HUES64 (cell line): ENCODE measurements at regions not wholly inside any gene's neighbourhood (a gene's known extent, or its start where the extent isn't known, plus 50 kb on each side); places are given as distances from the start of the nearest gene placed in this dataset.
"Not testable (repeated sequence)": the region's sequence is repeated elsewhere in the genome, so short reads cannot be mapped to it uniquely, and the experiment has no call there.

Experiments
- H3K27ac ChIP-seq: 2 replicates; pipeline ENCODE4 v1.7.0; 2013; ENCODE audit warnings: low read depth, low read length, inconsistent platforms
- H3K27me3 ChIP-seq: 2 replicates; pipeline ENCODE4 v1.6.1; 2013; ENCODE audit warnings: mild to moderate bottlenecking, low read length; ENCODE audit not compliant: insufficient read depth
- H3K36me3 ChIP-seq: 2 replicates; pipeline ENCODE4 v1.6.1; 2013; ENCODE audit warnings: mild to moderate bottlenecking, low read length; ENCODE audit not compliant: insufficient read depth
- H3K4me1 ChIP-seq: 2 replicates; pipeline ENCODE4 v1.6.1; 2013; ENCODE audit warnings: mild to moderate bottlenecking, low read length, moderate library complexity; ENCODE audit not compliant: insufficient read depth
- H3K4me3 ChIP-seq: 2 replicates; pipeline ENCODE4 v1.5.1; 2013; ENCODE audit warnings: mild to moderate bottlenecking, low read length, moderate library complexity
- H3K9ac ChIP-seq: 2 replicates; pipeline ENCODE4 v1.6.1; 2013; ENCODE audit warnings: mild to moderate bottlenecking, low read depth, low read length
- H3K9me3 ChIP-seq: 2 replicates; pipeline ENCODE4 v1.6.1; 2013; ENCODE audit warnings: low read depth, low read length; ENCODE audit not compliant: insufficient read depth
- WGBS: fragments of 150-250, 120-280 bp; methylation state at CpG from one replicate; pipeline ENCODE4 v1.1.7; 2013; ENCODE audit warnings: missing lambda C conversion rate; 5-methylcytosine and 5-hydroxymethylcytosine counted together

DNA sequence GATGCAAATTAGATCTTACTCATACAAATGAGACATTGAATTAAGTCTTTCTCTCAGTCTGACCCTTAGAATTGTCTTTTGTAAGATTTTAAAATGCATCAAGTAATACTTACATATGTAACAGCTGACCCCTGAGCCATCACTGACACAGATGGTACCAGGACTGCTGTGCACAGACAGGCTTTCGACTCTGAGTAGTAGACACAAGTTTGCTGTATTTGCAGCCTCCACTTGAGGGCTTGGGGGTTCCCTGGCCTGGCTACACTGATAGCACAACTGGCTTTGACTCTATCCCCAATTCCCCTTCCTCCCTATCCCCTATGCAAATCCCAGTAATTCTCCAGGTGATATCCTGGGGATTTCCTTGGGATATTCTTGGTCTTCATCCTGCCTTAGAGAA lies 200.7 kb downstream of the RPIA start:
- Histone ChIP-seq H3K27ac (no peak overlapping the region), H3K9me3 (no peaks in the 10 kb centered on the region), H3K4me3 (no peak overlapping the region), H3K36me3 (no peaks in the 10 kb centered on the region), H3K27me3 (no peaks in the 10 kb centered on the region; the same call in 1 of the 2 replicates), H3K4me1 (no peaks in the 10 kb centered on the region), H3K9ac (no peak overlapping the region)
- WGBS, result 93% methylated on average over 1 of the region's 1 CpG

DNA sequence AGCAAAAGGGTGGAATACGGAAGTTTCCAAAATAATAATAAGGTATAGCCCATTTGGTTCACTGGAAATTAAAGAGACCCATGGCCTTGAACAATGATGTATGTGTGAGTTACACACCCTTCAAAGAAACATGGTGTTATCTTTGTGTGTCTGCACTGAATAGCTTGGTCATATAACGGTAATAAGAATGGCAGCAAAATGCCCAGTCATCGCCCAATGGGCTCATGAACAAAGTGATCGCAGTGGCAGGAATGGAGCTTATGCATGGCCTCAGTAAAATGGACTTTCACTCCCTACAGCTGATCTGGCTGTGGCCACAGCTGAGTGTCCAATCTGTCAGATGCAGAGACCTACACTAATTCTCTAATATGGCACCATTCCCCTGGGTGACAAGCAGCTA lies 201.3 kb downstream of the RPIA start:
- no peaks in the 10 kb centered on the region for H3K4me1 ChIP-seq
- H3K9me3 ChIP-seq, result no peaks in the 10 kb centered on the region
- no peaks in the 10 kb centered on the region; the same call in 1 of the 2 replicates for H3K27me3 ChIP-seq
- no peak overlapping the region for H3K4me3 ChIP-seq
- H3K36me3 ChIP-seq, result no peaks in the 10 kb centered on the region
- H3K9ac ChIP-seq, result no peak overlapping the region
- no peak overlapping the region for H3K27ac ChIP-seq
- WGBS, result 95% methylated on average over 4 of the region's 4 CpGs

GRCh38 chr2:88896971-88897370 lies 205.5 kb downstream of the RPIA start:
- no peak overlapping the region for H3K9ac ChIP-seq
- no peaks in the 10 kb centered on the region for H3K4me1 ChIP-seq
- H3K27me3 ChIP-seq, result no peaks in the 10 kb centered on the region; the same call in 1 of the 2 replicates
- H3K4me3 ChIP-seq, result no peak overlapping the region
- H3K9me3 ChIP-seq, result no peaks in the 10 kb centered on the region
- WGBS, result 74% methylated on average over 1 of the region's 1 CpG
- no peaks in the 10 kb centered on the region for H3K36me3 ChIP-seq
- H3K27ac ChIP-seq, result no peak overlapping the region

GRCh38 chr2:88897715-88898114 lies 206.2 kb downstream of the RPIA start:
- no peak overlapping the region for H3K9ac ChIP-seq
- H3K4me1 ChIP-seq, result no peaks in the 10 kb centered on the region
- no peaks in the 10 kb centered on the region; the same call in 1 of the 2 replicates for H3K27me3 ChIP-seq
- no peak overlapping the region for H3K4me3 ChIP-seq
- no peaks in the 10 kb centered on the region for H3K9me3 ChIP-seq
- H3K36me3 ChIP-seq, result no peaks in the 10 kb centered on the region
- 60% methylated on average over 1 of the region's 1 CpG for WGBS
- no peak overlapping the region for H3K27ac ChIP-seq

DNA sequence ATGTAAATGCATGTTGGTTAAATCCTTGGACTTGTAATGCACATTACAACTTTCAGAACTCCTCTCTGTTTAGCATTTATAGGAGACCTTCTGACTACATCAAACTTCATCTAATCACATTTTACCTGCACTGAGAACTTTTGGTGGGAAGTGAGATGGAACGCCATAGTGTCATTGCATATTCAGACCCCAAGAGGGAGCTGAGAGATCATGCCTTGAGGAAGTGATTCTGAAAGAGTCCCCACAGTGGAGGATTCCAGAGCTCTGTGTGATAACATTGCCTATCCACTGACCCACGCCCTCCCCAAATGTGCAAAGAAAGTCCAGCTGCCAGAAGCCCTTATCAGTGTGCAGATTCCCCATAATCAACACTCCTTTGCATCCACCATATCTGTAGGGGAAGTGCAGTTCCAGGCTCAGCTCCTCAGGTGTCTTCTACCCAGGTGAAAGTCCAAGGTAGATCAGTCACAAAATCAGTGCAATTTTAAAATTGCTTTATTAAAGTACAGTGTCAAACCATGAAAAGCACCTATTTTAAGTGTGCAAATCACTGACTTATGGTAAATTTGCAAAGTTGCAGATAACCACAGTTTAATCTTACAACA lies 212.4 kb downstream of the RPIA start:
- no peaks in the 10 kb centered on the region for H3K9me3 ChIP-seq
- H3K27ac ChIP-seq, result no peak overlapping the region
- WGBS, result 12% methylated on average over 2 of the region's 2 CpGs
- H3K9ac ChIP-seq, result no peak overlapping the region
- H3K36me3 ChIP-seq, result no peaks in the 10 kb centered on the region
- no peak overlapping the region for H3K4me3 ChIP-seq
- H3K4me1 ChIP-seq, result no peaks in the 10 kb centered on the region
- no peaks in the 10 kb centered on the region for H3K27me3 ChIP-seq

DNA sequence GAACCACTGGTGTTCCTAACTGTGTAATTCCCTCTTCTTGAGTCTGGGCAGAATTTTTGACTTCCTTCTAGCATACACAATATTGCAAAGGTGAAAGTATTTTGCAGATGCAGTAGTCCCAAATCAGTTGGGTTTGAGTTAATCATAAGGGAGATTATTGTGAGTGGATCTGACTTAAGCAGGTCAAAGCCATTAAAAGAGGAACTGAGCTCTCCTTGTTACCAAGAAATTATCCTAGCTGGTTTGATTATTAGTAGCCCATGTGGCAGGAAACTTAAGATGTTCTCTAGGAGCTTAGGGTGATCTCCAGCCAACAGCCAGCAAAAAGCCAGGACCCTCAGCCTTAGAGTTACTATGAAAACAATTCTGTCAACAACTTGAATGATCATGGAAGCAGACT lies 221.8 kb downstream of the RPIA start:
- Histone ChIP-seq H3K9me3 (no peaks in the 10 kb centered on the region), H3K9ac (no peak overlapping the region), H3K4me3 (no peak overlapping the region), H3K27ac (no peak overlapping the region), H3K4me1 (no peaks in the 10 kb centered on the region), H3K27me3 (no peaks in the 10 kb centered on the region), H3K36me3 (no peaks in the 10 kb centered on the region)

- WGBS, result 91% methylated on average over 5 of the region's 7 CpGs
- H3K4me1 ChIP-seq, result no peaks in the 10 kb centered on the region
- H3K27ac ChIP-seq, result no peak overlapping the region
- H3K27me3 ChIP-seq, result no peaks in the 10 kb centered on the region
- H3K4me3 ChIP-seq, result no peak overlapping the region
- H3K9me3 ChIP-seq, result no peaks in the 10 kb centered on the region
- H3K9ac ChIP-seq, result no peak overlapping the region
- no peaks in the 10 kb centered on the region for H3K36me3 ChIP-seq
These were observed 227.7 kb downstream of the RPIA start for GRCh38 chr2:88919087-88919738.

DNA sequence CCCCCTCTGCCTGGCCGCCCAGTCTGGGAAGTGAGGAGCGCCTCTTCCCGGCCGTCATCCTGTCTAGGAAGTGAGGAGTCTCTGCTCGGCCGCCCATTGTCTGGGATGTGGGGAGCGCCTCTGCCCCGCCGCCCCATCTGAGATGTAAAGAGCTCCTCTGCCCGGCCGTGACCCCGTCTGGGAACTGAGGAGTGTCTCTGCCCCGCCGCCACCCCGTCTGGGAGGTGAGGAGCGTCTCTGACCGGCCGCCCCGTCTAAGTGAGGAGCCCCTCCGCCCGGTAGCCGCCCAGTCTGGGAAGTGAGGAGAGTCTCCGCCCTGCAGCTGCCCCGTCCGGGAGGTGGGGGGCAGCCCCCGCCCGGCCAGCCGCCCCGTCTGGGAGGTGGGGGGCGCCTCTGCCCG lies 228.9 kb downstream of the RPIA start:
- not testable (repeated sequence) for H3K9me3 ChIP-seq, H3K27ac ChIP-seq, H3K4me3 ChIP-seq, H3K9ac ChIP-seq, H3K27me3 ChIP-seq, H3K4me1 ChIP-seq, H3K36me3 ChIP-seq
- WGBS, result 94% methylated on average over 31 of the region's 31 CpGs

- H3K4me1 ChIP-seq, result no peaks in the 10 kb centered on the region
- H3K9me3 ChIP-seq, result no peaks in the 10 kb centered on the region
- no peaks in the 10 kb centered on the region for H3K27me3 ChIP-seq
- H3K27ac ChIP-seq, result no peak overlapping the region
- no peak overlapping the region for H3K9ac ChIP-seq
- H3K4me3 ChIP-seq, result no peak overlapping the region
- H3K36me3 ChIP-seq, result no peaks in the 10 kb centered on the region
- WGBS, result no CpG with 5 or more reads among the region's 1 CpG
These were observed 233.1 kb downstream of the RPIA start for GRCh38 chr2:88924533-88924932.

DNA sequence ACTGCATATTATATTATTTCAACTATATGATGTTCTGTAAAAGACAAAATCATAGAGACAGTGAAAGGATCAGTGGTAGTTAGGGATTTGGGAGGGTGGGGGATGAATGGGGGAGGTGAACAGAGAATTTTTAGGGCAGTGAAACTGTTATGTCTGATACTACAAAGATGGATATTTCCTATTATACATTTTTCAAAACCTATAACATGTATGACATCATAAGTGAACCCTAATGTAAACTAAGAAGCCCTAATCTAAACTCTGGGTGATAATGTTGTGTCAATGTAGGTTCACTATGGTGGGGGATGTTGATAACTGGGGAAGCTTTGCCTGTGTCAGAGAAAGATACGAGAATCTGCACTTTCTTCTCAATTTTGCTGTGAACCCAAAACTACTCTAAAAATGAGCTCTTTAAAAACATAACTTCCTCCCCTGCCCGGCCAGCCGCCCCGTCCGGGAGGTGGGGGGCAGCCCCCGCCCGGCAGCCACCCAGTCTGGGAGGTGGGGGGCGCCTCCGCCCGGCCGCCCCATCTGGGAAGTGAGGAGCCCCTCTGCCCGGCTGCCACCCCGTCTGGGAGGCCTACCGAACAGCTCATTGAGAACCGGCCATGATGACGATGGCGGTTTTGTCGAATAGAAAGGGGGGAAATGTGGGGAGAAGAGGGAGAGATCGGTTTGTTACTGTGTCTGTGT lies 234.4 kb downstream of the RPIA start:
- no peaks in the 10 kb centered on the region for H3K36me3 ChIP-seq
- WGBS, result 90% methylated on average over 19 of the region's 19 CpGs
- H3K4me1 ChIP-seq, result no peaks in the 10 kb centered on the region
- H3K4me3 ChIP-seq, result no peak overlapping the region
- H3K27me3 ChIP-seq, result no peaks in the 10 kb centered on the region
- no peak overlapping the region for H3K27ac ChIP-seq
- no peak overlapping the region for H3K9ac ChIP-seq
- H3K9me3 ChIP-seq, result no peaks in the 10 kb centered on the region

GRCh38 chr2:88927128-88927527 lies 235.7 kb downstream of the RPIA start:
- H3K27me3 ChIP-seq, result no peaks in the 10 kb centered on the region
- WGBS, result 80% methylated on average over 1 of the region's 1 CpG
- H3K27ac ChIP-seq, result no peak overlapping the region
- H3K9me3 ChIP-seq, result no peaks in the 10 kb centered on the region
- no peaks in the 10 kb centered on the region for H3K4me1 ChIP-seq
- H3K36me3 ChIP-seq, result no peaks in the 10 kb centered on the region
- H3K9ac ChIP-seq, result no peak overlapping the region
- no peak overlapping the region for H3K4me3 ChIP-seq
